ENCODE measurements at regions not wholly inside any gene's neighbourhood (a gene's known extent, or its start where the extent isn't known, plus 50 kb on each side); places are given as distances from the start of the nearest gene placed in this dataset.

GRCh38 chr7:131111081-131111576 lies 216.5 kb upstream of the MKLN1 start (continued):
- TF ChIP-seq EGR1 (IDR thresholded peaks at IDR 0.05; ENCODE audit: low read depth), result no peak

DNA sequence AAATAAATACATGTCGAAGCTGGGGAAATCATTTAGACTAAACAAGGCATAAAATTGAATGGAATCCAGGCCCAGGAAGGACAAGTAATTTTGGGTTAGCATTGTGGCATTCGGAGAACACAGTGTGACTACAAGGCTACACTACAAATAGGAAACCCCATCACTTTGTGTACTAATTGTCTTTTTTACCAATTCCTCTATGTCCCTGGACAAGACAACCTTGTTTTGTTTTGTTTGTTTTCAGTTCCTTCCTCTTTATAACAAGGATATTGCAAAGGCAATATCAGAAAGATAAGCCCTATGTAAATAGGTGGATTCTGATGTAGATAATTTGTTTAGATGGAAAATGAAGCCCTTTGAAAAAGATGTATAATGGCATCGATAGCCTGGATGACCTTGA lies 215.9 kb upstream of the MKLN1 start:
- Histone ChIP-seq H3K36me3 (ENCODE audit: control insufficient read depth in 1 of 2, insufficient read depth in 2 of 2, low read length in 2 of 2) (no peaks in the 10 kb centered on the region), H2AFZ (ENCODE audit: low read depth, low read length, poor library complexity, severe bottlenecking) (no peak overlapping the region), H3K9me3 (ENCODE audit: control insufficient read depth in 1 of 2, insufficient read depth in 1 of 2, low read depth in 1 of 2, low read length in 2 of 2) (no peaks in the 10 kb centered on the region), H3K4me2 (ENCODE audit: low read length) (peak overlapping the region; percentile 10; the same call in 1 of the 2 replicates), H3K9ac (ENCODE audit: low read length) (no peak overlapping the region), H3K27me3 (ENCODE audit: insufficient read depth, low read length) (no peaks in the 10 kb centered on the region), H3K4me3 (replicated peaks in 1 of 2; ENCODE audit: low read depth in 1 of 2, low read length in 2 of 2) (no peak overlapping the region), H3K4me1 (ENCODE audit: control insufficient read depth in 1 of 2, insufficient read depth in 2 of 2, low read length in 2 of 2) (peaks cover 22 to 37% of the 10 kb centered on the region in 2 experiments), H3K27ac (ENCODE audit: low read depth, low read length) (no peak overlapping the region), H4K20me1 (ENCODE audit: insufficient read depth) (no peaks in the 10 kb centered on the region), H3K79me2 (ENCODE audit: insufficient read depth, low read length) (peaks cover 22% of the 10 kb centered on the region; the same call in 1 of the 2 replicates), H3K9me2 (ENCODE audit: insufficient read depth) (no peaks in the 10 kb centered on the region)
- intact Hi-C loops (cut with micrococcal nuclease), result no loop called here
- no TSS peak for BruUV-seq (replicated peaks)
- ChIA-PET CTCF (no interaction called here), POLR2A (no interaction called here), RAD21 (ENCODE audit: low non-redundant PET in 1 of 2, low total read pairs in 2 of 2, uncharacterized antibody in 2 of 2, unreplicated experiment in 2 of 2) (interaction anchor here in 1 of 2 experiments (0.5 kb wide), 1 partner anchor 8 kb away, joined by 4 read pairs; no protein-coding TSS in a partner anchor)
- ATAC-seq (no peak), DNase-seq (ENCODE audit: low read depth, low spot score) (no peak)
- no peak for TF ChIP-seq POLR2AphosphoS5 (IDR thresholded peaks at IDR 0.05; ENCODE audit: low read depth, low read length)
- TF ChIP-seq TCF7L2 (IDR thresholded peaks at IDR 0.05; ENCODE audit: borderline replicate concordance, extremely low read depth, insufficient read depth, insufficient read length), result no peak
- no peak for TF ChIP-seq MAX (IDR thresholded peaks at IDR 0.05)

- no peak overlapping the region for H3K27ac ChIP-seq (ENCODE audit: low read depth, low read length)
- H2AFZ ChIP-seq (ENCODE audit: low read depth, low read length, poor library complexity, severe bottlenecking), result no peak overlapping the region
- intact Hi-C loops (cut with micrococcal nuclease), result no loop called here
- H3K9me3 ChIP-seq (ENCODE audit: control insufficient read depth in 1 of 2, insufficient read depth in 1 of 2, low read depth in 1 of 2, low read length in 2 of 2), result no peaks in the 10 kb centered on the region
- CTCF ChIA-PET, result interaction anchor here (0.8 kb wide), 1 partner anchor 190 kb away, joined by 3 read pairs; no protein-coding TSS in a partner anchor
- H3K36me3 ChIP-seq (ENCODE audit: control insufficient read depth in 1 of 2, insufficient read depth in 2 of 2, low read length in 2 of 2), result no peaks in the 10 kb centered on the region
- no peak for ATAC-seq
- BruUV-seq (replicated peaks), result no TSS peak
- peaks cover 22 to 37% of the 10 kb centered on the region in 2 experiments for H3K4me1 ChIP-seq (ENCODE audit: control insufficient read depth in 1 of 2, insufficient read depth in 2 of 2, low read length in 2 of 2)
- POLR2A ChIA-PET, result no interaction called here
- no peak overlapping the region for H3K4me3 ChIP-seq (replicated peaks in 1 of 2; ENCODE audit: low read depth in 1 of 2, low read length in 2 of 2)
- RAD21 ChIA-PET (ENCODE audit: low non-redundant PET in 1 of 2, low total read pairs in 2 of 2, uncharacterized antibody in 2 of 2, unreplicated experiment in 2 of 2), result no interaction called here
- H4K20me1 ChIP-seq (ENCODE audit: insufficient read depth), result no peaks in the 10 kb centered on the region
- H3K27me3 ChIP-seq (ENCODE audit: insufficient read depth, low read length), result no peaks in the 10 kb centered on the region
- DNase-seq (ENCODE audit: low read depth, low spot score), result no peak
- no peak overlapping the region for H3K9ac ChIP-seq (ENCODE audit: low read length)
- peaks cover 17% of the 10 kb centered on the region; the same call in 1 of the 2 replicates for H3K79me2 ChIP-seq (ENCODE audit: insufficient read depth, low read length)
- H3K4me2 ChIP-seq (ENCODE audit: low read length), result no peak overlapping the region
- no peaks in the 10 kb centered on the region for H3K9me2 ChIP-seq (ENCODE audit: insufficient read depth)
- TF ChIP-seq MAX (IDR thresholded peaks at IDR 0.05), result no peak
- no peak for TF ChIP-seq CEBPB (IDR thresholded peaks at IDR 0.05; ENCODE audit: low read depth)
- TF ChIP-seq REST (IDR thresholded peaks at IDR 0.05; ENCODE audit: low read depth), result no peak
- no peak for TF ChIP-seq EGR1 (IDR thresholded peaks at IDR 0.05; ENCODE audit: low read depth)
- no peak for TF ChIP-seq CTCF (IDR thresholded peaks at IDR 0.05 in 2 of 3, conservative IDR thresholded peaks at IDR 0.05 in 1 of 3; ENCODE audit: borderline replicate concordance in 1 of 3, insufficient read depth in 1 of 3, low read depth in 2 of 3, low read length in 2 of 3)
- TF ChIP-seq ZNF274 (IDR thresholded peaks at IDR 0.05; ENCODE audit: low read depth, low read length), result no peak
- TF ChIP-seq RAD21 (IDR thresholded peaks at IDR 0.05; ENCODE audit: low read depth), result no peak
- TF ChIP-seq ZFX (IDR thresholded peaks at IDR 0.05), result no peak
- TF ChIP-seq SIN3A (IDR thresholded peaks at IDR 0.05; ENCODE audit: low read depth), result no peak
- no peak for TF ChIP-seq EZH2 (IDR thresholded peaks at IDR 0.05)
Observed at GRCh38 chr7:131112431-131112830, 215.2 kb upstream of the MKLN1 start.
